ENCODE measurements at regions not wholly inside any gene's neighbourhood (a gene's known extent, or its start where the extent isn't known, plus 50 kb on each side); places are given as distances from the start of the nearest gene placed in this dataset.

DNA sequence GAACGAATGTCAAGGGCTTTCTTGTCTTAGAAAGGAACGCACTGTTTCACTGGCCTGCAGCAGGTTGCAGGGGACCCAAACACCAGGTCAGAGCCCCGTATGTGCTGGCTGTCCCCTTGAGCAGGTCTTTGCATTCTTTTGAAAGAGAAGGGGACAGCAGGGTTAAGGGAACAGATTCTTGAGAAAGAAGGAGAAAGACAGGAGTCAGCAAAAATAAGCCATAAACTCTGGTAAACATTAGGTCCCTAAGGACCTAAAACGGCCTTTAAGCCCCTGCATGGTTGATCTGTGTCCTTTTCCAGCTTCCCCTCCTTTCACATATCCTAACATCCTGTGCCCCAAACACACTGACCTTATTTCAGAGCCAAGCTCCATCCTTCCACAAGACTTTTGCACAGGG, 190.8 kb upstream of the ADRA1B start:
- no peak for FAIRE-seq
- BruUV-seq (replicated peaks), result no TSS peak
- POLR2A ChIA-PET, result no interaction called here

GRCh38 chr5:159727167-159727566, 189.1 kb upstream of the ADRA1B start:
- Histone ChIP-seq H2AFZ (ENCODE audit: low read depth, low read length) (no peak overlapping the region), H3K79me2 (ENCODE audit: control insufficient read depth, insufficient read depth, low read length) (no peaks in the 10 kb centered on the region), H3K4me3 (replicated peaks in 1 of 3; ENCODE audit: insufficient read depth in 1 of 3, low read depth in 1 of 3, low read length in 3 of 3) (no peak overlapping the region), H3K27me3 (ENCODE audit: control insufficient read depth in 2 of 2, insufficient read depth in 2 of 2, low read length in 2 of 2) (no peaks in the 10 kb centered on the region), H3K4me1 (ENCODE audit: control insufficient read depth, extremely low read depth, insufficient read depth, low read length) (no peaks in the 10 kb centered on the region), H3K9me1 (replicated peaks; ENCODE audit: control insufficient read depth, extremely low read depth, insufficient read depth, low read length) (no peaks in the 10 kb centered on the region), H3K27ac (ENCODE audit: insufficient read depth, low read depth, low read length) (no peak overlapping the region), H3K36me3 (ENCODE audit: control insufficient read depth in 2 of 2, extremely low read depth in 1 of 2, insufficient read depth in 2 of 2, low read length in 2 of 2) (no peaks in the 10 kb centered on the region), H4K20me1 (replicated peaks; ENCODE audit: control insufficient read depth, extremely low read depth, insufficient read depth, low read length) (no peaks in the 10 kb centered on the region), H3K4me2 (ENCODE audit: insufficient read depth, low read length) (no peak overlapping the region), H3K9ac (replicated peaks; ENCODE audit: extremely low read depth, insufficient read depth, low read length) (no peak overlapping the region), H3K9me3 (replicated peaks; ENCODE audit: control insufficient read depth, insufficient read depth, low read length) (no peaks in the 10 kb centered on the region)
- BruUV-seq (replicated peaks), result no TSS peak
- dilution Hi-C loops (cut with MboI; ENCODE audit: extremely low pct_ligation_motif_present, low sequenced_read_pairs) (no loop called here), intact Hi-C loops (cut with micrococcal nuclease) (no loop called here)
- ChIA-PET POLR2A (no interaction called here), CTCF (no interaction called here)
- no peak for DNase-seq (ENCODE audit: low read depth, low spot score)
- TF ChIP-seq POLR2A (IDR thresholded peaks at IDR 0.05; ENCODE audit: low read depth, low read length) (no peak), MYC (IDR thresholded peaks at IDR 0.05; ENCODE audit: low read depth, low read length) (no peak), EZH2 (IDR thresholded peaks at IDR 0.05; ENCODE audit: borderline replicate concordance, low read depth, low read length, severe bottlenecking) (no peak), JUN (IDR thresholded peaks at IDR 0.05; ENCODE audit: borderline replicate concordance, insufficient read depth, insufficient read length, low read depth) (no peak), POLR2AphosphoS5 (IDR thresholded peaks at IDR 0.05; ENCODE audit: insufficient read depth, low read depth, low read length) (no peak), FOS (IDR thresholded peaks at IDR 0.05; ENCODE audit: borderline replicate concordance, insufficient read depth, low read length) (no peak), GATA2 (IDR thresholded peaks at IDR 0.05; ENCODE audit: insufficient read depth, insufficient read length, low read depth, low read length) (no peak), CTCF (IDR thresholded peaks at IDR 0.05; ENCODE audit: extremely low read depth in 1 of 2, insufficient read depth in 1 of 2, low read depth in 1 of 2, low read length in 2 of 2) (no peak)
- TF ChIP-seq, protein P1, sequence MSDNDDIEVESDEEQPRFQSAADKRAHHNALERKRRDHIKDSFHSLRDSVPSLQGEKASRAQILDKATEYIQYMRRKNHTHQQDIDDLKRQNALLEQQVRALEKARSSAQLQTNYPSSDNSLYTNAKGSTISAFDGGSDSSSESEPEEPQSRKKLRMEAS (IDR thresholded peaks at IDR 0.05; ENCODE audit: insufficient read depth, insufficient read length), result no peak
- FAIRE-seq, result no peak

More for the DNA sequence above, 190.8 kb upstream of the ADRA1B start:
- H3K79me2 ChIP-seq (ENCODE audit: control insufficient read depth, insufficient read depth, low read length), result no peaks in the 10 kb centered on the region
- dilution Hi-C loops (cut with MboI; ENCODE audit: extremely low pct_ligation_motif_present, low sequenced_read_pairs) (no loop called here), intact Hi-C loops (cut with micrococcal nuclease) (no loop called here)
- H3K9me1 ChIP-seq (replicated peaks; ENCODE audit: control insufficient read depth, extremely low read depth, insufficient read depth, low read length), result no peaks in the 10 kb centered on the region
- H3K4me2 ChIP-seq (ENCODE audit: insufficient read depth, low read length), result no peak overlapping the region
- H4K20me1 ChIP-seq (replicated peaks; ENCODE audit: control insufficient read depth, extremely low read depth, insufficient read depth, low read length), result no peaks in the 10 kb centered on the region
- no peaks in the 10 kb centered on the region for H3K27me3 ChIP-seq (ENCODE audit: control insufficient read depth in 2 of 2, insufficient read depth in 2 of 2, low read length in 2 of 2)
- no peaks in the 10 kb centered on the region for H3K36me3 ChIP-seq (ENCODE audit: control insufficient read depth in 2 of 2, extremely low read depth in 1 of 2, insufficient read depth in 2 of 2, low read length in 2 of 2)
- H3K27ac ChIP-seq (ENCODE audit: insufficient read depth, low read depth, low read length), result no peak overlapping the region
- H2AFZ ChIP-seq (ENCODE audit: low read depth, low read length), result no peak overlapping the region
- H3K4me1 ChIP-seq (ENCODE audit: control insufficient read depth, extremely low read depth, insufficient read depth, low read length), result no peaks in the 10 kb centered on the region
- no peak for TF ChIP-seq GATA2 (IDR thresholded peaks at IDR 0.05; ENCODE audit: insufficient read depth, insufficient read length, low read depth, low read length)
- TF ChIP-seq POLR2AphosphoS5 (IDR thresholded peaks at IDR 0.05; ENCODE audit: insufficient read depth, low read depth, low read length), result no peak
- TF ChIP-seq FOS (IDR thresholded peaks at IDR 0.05; ENCODE audit: borderline replicate concordance, insufficient read depth, low read length), result no peak
- TF ChIP-seq JUN (IDR thresholded peaks at IDR 0.05; ENCODE audit: borderline replicate concordance, insufficient read depth, insufficient read length, low read depth), result no peak
- H3K4me3 ChIP-seq (replicated peaks in 1 of 3; ENCODE audit: insufficient read depth in 1 of 3, low read depth in 1 of 3, low read length in 3 of 3), result no peak overlapping the region
- H3K9me3 ChIP-seq (replicated peaks; ENCODE audit: control insufficient read depth, insufficient read depth, low read length), result no peaks in the 10 kb centered on the region
- CTCF ChIA-PET, result no interaction called here
- DNase-seq (ENCODE audit: low read depth, low spot score), result no peak
- H3K9ac ChIP-seq (replicated peaks; ENCODE audit: extremely low read depth, insufficient read depth, low read length), result no peak overlapping the region
